Heart right ventricle (tissue), 16 donors: ENCODE measurements at regions not wholly inside any gene's neighbourhood (a gene's known extent, or its start where the extent isn't known, plus 50 kb on each side); places are given as distances from the start of the nearest gene placed in this dataset.

Source experiments
- ATAC-seq, 8 donors: fragments of 200-7000 bp; cut with Tn5 transposase; one replicate each; pipeline ENCODE4 v1.9.1; 2020; ENCODE audit warnings: mild to moderate bottlenecking in 8 of 8, moderate library complexity in 8 of 8, moderate number of reproducible peaks in 1 of 8
- DNase-seq, 2 donors: peaks; one replicate each; pipeline ENCODE4 v3.0.0-alpha.2; 2020
- H3K27ac ChIP-seq, 10 donors: fragments of 200-600 bp; sonication (generic) in 2 of 10; one replicate each; pipeline versions ENCODE4 v1.5.0 to v1.8.0; 2020 to 2022; ENCODE audit warnings: mild to moderate bottlenecking in 3 of 10
- H3K27me3 ChIP-seq, 7 donors: fragments of 200-600 bp; one replicate each; pipeline ENCODE4 v1.8.0; 2021 to 2022; ENCODE audit warnings: mild to moderate bottlenecking in 2 of 7
- H3K36me3 ChIP-seq, 9 donors: fragments of 200-600 bp; sonication (generic) in 1 of 9; one replicate each; pipeline versions ENCODE4 v1.5.0 to v1.8.0; 2020 to 2022; ENCODE audit warnings: mild to moderate bottlenecking in 2 of 9
- H3K4me1 ChIP-seq, 9 donors: fragments of 200-600 bp; sonication (generic) in 1 of 9; one replicate each; pipeline versions ENCODE4 v1.5.0 to v1.8.0; 2020 to 2022; ENCODE audit warnings: mild to moderate bottlenecking in 4 of 9
- H3K4me3 ChIP-seq, 10 donors: fragments of 200-600 bp; sonication (generic) in 2 of 10; one replicate each; pipeline versions ENCODE4 v1.5.0 to v1.8.0; 2020 to 2022; ENCODE audit warnings: mild to moderate bottlenecking in 7 of 10, moderate library complexity in 2 of 10
- H3K9me3 ChIP-seq, 11 donors: fragments of 200-600 bp in 10 of 11; sonication (generic) in 2 of 11; one replicate each; pipeline versions ENCODE4 v1.5.0 to v1.8.0; 2013 to 2022; ENCODE audit warnings: mild to moderate bottlenecking in 2 of 11, control low read depth in 1 of 11, moderate library complexity in 1 of 11
- WGBS, 2 donors: extraction: QIAGEN DNeasy Blood & Tissue Kit; methylation state at CpG; one replicate each; pipeline ENCODE4 v1.1.7; 2013; ENCODE audit warnings: inconsistent platforms in 1 of 2; 5-methylcytosine and 5-hydroxymethylcytosine counted together
- intact Hi-C, 10 donors: fragments of 100-400 bp; cut with DNase I; formaldehyde crosslinking; loops; one replicate each; pipeline versions ENCODE4 v1.11.1 to v1.14.2; 2022
- TF ChIP-seq, protein P1 (sequence below), 9 donors: fragments of 200-600 bp; sonication (generic) in 2 of 9; IDR thresholded peaks; one replicate each; pipeline versions ENCODE4 v1.5.0 to v1.8.0; 2021 to 2022; ENCODE audit warnings: antibody characterized with exemption in 9 of 9, mild to moderate bottlenecking in 5 of 9, moderate library complexity in 1 of 9
- donor health status: Arrhythmogenic right ventricular cardiomyopathy.
- donor health status: ischemic (EF 13 %, LVEDD 7.1; RV severe dilation, severe dysfunction).
- donor health status: healthy with polysubstance abuse.
- donor health status: DM: no; HTN: yes; CAD: no.
- donor health status: DM: no; HTN: no; CAD: no.
- donor health status: ischemic (EF 25% LVEDD 6.9; RV normal size, moderate dysfunction).
- donor health status: ischemic (EF 25% LVEDD 5.7; RV mildly dilated, moderate dysfunction).
- donor health status: healthy.
- donor health status: DM: yes; HTN: yes; CAD: no.
- donor health status: Ischemic cardiomyopathy.
- donor health status: ischemic (EF 35%, LVEDD 5.7; RV mildly dilated, moderate dysfunction).
- donor health status: nonischemic (EF 11% LVEDD 7.7; RV severe dilation, severe dysfunction).
- donor health status: DM: yes; HTN: yes; CAD: no.
- donor health status: PGD.
- donor health status: ischemic (EF 29% LVEDD 5.4; RV normal size, mild dysfunction).
- donor health status: nonischemic (EF 23%, LVEDD 6.1; RV moderate dilation, normal function).

DNA sequence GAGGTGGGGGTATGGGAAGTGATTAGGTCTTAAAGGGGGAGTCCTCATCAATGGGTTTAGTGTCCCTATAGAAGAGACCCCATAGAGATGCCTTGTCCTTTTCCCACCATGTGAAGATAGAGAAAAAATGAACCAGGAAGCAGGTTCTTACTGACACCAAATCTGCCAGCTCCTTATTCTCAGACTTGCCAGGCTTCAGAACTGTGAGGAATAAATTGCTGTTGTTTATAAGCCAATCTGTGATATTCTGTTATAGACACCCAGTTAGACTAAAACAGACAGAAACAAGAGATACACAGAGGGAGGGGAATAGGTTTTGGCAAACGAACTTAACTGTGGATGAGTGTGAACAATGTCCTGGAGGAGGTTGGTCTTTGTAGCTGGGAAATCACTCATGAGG, 381.4 kb downstream of the ADRA2A start:
- Histone ChIP-seq H3K36me3 (no peaks in the 10 kb centered on the region), H3K27me3 (peaks cover 0 to 3% (median 0%) of the 10 kb centered on the region in 7 donors), H3K4me1 (no peaks in the 10 kb centered on the region), H3K4me3 (no peak overlapping the region), H3K9me3 (peaks cover 0 to 4% (median 0%) of the 10 kb centered on the region in 11 donors), H3K27ac (no peak overlapping the region)
- intact Hi-C loops, result no loop called here
- TF ChIP-seq, protein P1, sequence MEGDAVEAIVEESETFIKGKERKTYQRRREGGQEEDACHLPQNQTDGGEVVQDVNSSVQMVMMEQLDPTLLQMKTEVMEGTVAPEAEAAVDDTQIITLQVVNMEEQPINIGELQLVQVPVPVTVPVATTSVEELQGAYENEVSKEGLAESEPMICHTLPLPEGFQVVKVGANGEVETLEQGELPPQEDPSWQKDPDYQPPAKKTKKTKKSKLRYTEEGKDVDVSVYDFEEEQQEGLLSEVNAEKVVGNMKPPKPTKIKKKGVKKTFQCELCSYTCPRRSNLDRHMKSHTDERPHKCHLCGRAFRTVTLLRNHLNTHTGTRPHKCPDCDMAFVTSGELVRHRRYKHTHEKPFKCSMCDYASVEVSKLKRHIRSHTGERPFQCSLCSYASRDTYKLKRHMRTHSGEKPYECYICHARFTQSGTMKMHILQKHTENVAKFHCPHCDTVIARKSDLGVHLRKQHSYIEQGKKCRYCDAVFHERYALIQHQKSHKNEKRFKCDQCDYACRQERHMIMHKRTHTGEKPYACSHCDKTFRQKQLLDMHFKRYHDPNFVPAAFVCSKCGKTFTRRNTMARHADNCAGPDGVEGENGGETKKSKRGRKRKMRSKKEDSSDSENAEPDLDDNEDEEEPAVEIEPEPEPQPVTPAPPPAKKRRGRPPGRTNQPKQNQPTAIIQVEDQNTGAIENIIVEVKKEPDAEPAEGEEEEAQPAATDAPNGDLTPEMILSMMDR (IDR thresholded peaks at IDR 0.05), result no peak
- ATAC-seq, result no peak
- 47 to 49% methylated on average over 1 of the region's 1 CpG for WGBS, 2 donors
- DNase-seq, result no peak

GRCh38 chr10:111459967-111460366, 383.1 kb downstream of the ADRA2A start:
- ATAC-seq (no peak), DNase-seq (no peak)
- intact Hi-C loops, result no loop called here
- WGBS, 2 donors, result 82 to 84% methylated on average over 2 of the region's 2 CpGs
- Histone ChIP-seq H3K36me3 (no peaks in the 10 kb centered on the region), H3K27me3 (peaks cover 0 to 3% (median 0%) of the 10 kb centered on the region in 7 donors), H3K4me1 (no peaks in the 10 kb centered on the region), H3K9me3 (peaks cover 0 to 4% (median 0%) of the 10 kb centered on the region in 11 donors), H3K4me3 (no peak overlapping the region), H3K27ac (no peak overlapping the region)
- TF ChIP-seq, protein P1 (IDR thresholded peaks at IDR 0.05), result no peak

GRCh38 chr10:111472445-111472844, 395.6 kb downstream of the ADRA2A start:
- TF ChIP-seq, protein P1 (IDR thresholded peaks at IDR 0.05), result no peak
- Histone ChIP-seq H3K36me3 (no peaks in the 10 kb centered on the region), H3K4me1 (no peaks in the 10 kb centered on the region), H3K27ac (no peak overlapping the region), H3K4me3 (no peak overlapping the region), H3K27me3 (peaks cover 0 to 8% (median 0%) of the 10 kb centered on the region in 7 donors), H3K9me3 (no peaks in the 10 kb centered on the region)
- no peak for DNase-seq
- ATAC-seq, result no peak
- WGBS, 2 donors, result 80 to 81% methylated on average over 7 of the region's 7 CpGs
- intact Hi-C loops, result no loop called here

- Histone ChIP-seq H3K9me3 (no peaks in the 10 kb centered on the region), H3K36me3 (no peaks in the 10 kb centered on the region), H3K27me3 (peaks cover 0 to 8% (median 0%) of the 10 kb centered on the region in 7 donors), H3K4me1 (no peaks in the 10 kb centered on the region), H3K4me3 (no peak overlapping the region), H3K27ac (no peak overlapping the region)
- DNase-seq (no peak), ATAC-seq (no peak)
- TF ChIP-seq, protein P1 (IDR thresholded peaks at IDR 0.05), result no peak
- WGBS, 2 donors, result 56 to 57% methylated on average over 3 of the region's 3 CpGs
- intact Hi-C loops, result no loop called here
Measured at GRCh38 chr10:111473361-111473760, 396.5 kb downstream of the ADRA2A start.
